ENCODE measurements at regions not wholly inside any gene's neighbourhood (a gene's known extent, or its start where the extent isn't known, plus 50 kb on each side); places are given as distances from the start of the nearest gene placed in this dataset.

DNA sequence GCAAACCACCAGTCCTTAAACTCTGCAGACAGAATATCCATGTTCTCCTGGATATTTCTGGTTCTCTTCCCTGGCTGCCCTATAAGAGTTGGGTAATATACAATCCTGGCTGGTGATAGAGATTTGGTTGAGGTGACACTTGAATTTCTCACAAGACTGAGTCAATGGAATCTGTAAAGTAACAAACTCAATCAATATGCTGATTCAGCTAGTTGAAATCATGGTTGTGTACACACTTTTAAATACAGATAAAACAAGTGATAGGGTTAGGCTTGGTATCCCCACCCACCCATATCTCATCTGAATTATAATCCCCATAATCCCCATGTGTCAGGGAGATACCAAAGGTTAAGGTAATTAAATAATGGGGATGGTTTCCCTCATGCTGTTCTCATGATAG lies 349.2 kb upstream of the MAD2L1 start:
- no peak for DNase-seq

DNA sequence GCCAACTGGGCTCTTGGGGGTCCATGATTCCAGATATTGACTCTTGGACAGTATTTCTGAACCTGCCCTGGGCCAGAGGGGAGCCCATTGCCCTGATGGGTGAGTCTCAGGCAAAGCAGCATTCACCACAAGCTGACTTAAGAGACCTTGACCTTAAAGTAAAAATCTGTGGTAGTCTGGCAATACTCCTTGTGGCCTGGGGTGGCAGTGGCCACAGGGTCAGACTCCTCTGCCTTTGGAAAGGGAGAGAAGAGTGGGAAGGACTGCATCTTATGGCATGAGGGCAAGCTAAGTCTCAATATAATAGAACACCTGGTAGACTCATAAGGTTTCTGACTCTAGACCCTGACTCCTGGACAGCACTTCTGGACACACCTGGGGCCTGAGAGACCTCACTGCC lies 340.3 kb upstream of the MAD2L1 start:
- no peak for DNase-seq

DNA sequence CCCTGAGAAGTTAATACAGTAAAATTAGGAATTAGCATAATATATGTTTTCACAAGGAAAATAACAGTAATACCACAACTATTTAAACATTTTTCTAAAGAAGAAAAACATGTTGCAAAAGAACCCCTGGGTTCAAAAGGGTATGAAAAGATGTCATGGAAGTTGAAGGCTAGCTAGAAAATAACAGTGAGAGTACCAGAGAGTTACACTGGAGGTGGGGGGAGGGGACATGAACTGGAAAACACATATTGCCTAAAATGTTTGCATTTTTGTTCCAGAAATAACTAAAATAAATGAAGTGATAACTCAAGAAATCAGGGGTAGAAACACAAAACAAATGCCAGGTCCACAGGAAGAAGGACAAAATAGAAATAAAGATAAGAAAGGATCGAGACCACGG lies 336.6 kb upstream of the MAD2L1 start:
- DNase-seq, result no peak

DNA sequence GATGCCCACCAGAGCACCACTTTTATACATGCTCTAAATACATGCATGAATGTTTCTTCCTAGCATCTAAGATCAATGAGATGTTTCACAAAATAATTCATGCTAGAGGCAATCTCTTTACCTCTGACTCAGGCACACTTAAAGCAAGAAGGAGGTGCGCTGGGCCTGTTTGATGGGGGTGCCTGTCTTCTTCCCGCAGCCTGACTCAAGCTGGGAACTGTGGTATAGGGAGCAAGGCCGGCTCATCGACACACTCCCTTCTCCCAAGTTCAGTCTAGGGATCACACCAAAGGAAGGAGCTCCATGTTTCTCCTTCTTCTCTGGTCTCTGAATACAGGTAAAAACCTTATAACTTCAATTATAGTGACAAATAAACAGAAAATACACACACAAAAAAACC lies 333.8 kb upstream of the MAD2L1 start:
- no peak for DNase-seq

DNA sequence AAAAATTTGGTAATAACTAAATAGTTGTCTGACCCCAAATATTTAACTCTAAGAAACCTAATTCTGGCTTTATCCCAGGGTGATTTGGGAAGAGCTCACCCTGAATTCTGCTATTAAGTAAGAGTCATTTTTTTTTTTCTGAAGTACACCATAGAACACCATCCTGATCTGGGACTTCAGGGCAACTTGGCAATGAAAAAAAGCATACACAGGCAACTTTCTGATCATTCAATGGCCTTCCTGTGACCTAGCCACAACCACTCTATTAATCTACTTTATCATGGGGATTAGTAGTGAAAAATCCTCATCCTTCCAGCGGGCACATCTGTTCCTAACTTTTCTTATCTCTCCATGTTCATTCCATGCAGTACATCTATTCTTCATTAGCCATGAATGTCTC lies 333.2 kb upstream of the MAD2L1 start:
- DNase-seq, result no peak

DNA sequence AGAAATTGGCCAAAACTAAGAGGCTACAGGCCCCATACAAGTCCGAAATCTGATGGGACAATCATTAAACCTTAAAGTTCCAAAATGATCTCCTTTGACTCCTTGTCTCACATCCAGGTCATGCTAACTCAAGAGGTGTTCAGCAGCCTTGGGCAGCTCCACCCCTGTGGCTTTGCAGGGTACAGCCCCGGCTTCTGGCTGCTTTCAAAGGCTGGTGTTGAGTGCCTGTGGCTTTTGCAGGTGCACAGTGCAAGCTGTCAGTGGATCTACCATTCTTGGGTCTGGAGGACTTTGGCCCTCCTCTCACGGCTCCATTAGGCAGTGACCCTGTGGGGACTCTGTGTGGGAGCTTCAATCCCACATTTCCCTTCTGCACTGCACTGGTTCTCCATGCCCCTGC lies 329.1 kb upstream of the MAD2L1 start:
- DNase-seq, result no peak

DNA sequence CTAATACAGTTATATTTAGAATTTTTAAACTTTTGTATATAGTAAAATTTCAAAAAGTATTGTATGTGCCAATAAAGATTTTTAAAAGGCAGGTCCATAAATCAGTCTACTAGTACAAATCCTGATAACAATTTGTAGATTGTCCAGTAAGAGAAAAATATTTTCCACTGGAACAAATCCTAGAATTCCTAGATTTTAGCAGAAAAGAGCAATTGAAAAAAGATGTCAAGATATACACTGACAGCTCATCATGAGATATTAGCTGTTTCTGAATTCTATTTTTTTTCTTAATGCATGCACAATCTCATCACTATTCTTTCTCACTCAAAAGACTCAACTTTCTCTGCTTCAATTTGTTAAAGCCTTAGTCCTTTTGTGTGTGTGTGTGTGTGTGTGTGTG lies 289.2 kb upstream of the MAD2L1 start:
- DNase-seq, result no peak

DNA sequence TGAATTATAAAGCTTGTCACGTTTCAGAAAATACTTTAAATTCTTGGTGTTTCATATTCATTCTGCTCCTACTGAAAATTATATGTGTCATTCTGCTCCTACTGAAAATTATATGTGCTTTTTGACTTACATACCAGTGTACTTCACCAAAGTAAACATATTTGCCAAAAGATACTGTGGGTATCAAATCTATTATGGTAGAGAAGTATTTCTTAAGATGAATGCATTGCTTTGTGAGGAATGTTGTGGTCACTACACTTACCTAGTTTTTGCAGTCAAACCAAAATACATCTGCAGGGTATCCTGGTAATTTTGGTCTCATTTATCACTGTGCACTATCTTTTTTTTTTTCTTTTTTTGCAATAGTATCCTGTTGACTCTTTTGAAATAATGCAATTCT lies 287.7 kb upstream of the MAD2L1 start:
- no peak for DNase-seq

DNA sequence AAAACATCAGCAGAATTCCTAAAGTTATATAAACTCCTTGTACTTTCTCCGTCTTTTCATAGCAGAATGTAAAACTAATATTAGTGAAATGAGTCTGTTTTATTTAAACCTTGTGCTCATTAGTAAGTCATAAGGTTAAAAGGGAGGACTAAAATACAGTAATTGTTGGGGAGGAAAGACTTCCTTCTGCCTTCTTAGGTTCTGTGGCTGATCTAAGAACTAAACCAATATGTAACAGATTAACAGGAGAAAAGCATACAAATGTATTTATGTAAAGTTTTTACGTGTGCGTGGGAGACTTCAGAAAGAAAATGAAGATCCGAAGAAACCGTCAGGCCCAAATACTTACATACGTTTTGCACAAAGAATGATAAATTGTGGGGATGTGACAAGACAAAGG lies 286.6 kb upstream of the MAD2L1 start:
- no peak for DNase-seq

DNA sequence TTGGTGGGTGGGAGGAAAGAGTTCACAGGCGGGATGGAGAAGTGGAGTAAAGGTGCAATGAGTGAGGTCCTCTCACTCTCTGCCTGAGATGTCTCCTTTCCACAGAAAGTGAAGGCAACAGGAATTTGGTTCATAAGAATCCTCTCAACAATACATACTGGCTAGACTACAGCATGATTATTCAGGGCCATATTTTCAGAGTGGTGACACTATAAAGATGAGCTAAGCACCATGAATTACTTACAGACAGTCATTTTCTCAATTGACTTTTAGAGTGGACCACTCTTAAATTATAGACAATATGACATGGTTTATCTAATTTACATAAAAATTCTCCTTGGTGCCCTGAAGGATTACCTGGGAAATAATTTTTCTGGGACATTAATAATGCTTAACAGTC lies 286.1 kb upstream of the MAD2L1 start:
- DNase-seq, result no peak

DNA sequence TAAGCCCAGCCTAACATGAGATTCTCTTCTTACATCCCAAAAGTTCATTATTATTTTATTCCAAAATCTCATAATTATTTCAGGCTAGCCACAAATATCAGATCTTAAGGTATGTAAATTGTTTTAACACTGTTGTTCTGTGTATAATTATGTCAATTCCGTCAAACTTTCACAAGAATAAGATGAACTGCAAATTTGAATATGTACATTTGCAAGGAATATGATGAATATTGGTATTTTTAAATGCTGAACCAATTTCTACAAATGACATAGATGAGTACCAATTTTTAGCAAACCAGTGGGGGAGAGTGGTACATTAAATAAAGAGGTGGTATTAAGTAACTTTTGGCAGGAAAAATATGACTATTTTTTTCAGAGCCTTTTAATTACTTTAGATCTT lies 282.3 kb upstream of the MAD2L1 start:
- DNase-seq, result no peak

DNA sequence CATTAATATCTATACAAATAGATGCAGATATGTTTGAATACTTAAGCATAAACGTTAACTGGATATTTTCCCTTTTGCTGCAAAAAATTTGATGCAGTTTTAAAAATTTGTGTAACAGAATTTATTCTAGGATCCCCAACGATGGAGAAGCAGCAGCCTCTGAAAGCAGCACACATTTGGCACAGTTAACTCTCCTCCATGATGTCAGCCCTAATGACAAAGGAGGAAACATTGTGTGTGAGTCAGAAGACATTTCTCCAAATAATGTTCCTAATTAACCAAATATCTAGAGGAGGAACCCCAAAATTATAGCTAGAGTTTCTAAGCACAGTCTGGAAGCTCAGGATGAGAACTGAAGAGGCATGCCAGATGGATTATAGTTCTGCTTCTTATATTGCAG lies 281.9 kb upstream of the MAD2L1 start:
- no peak for DNase-seq

DNA sequence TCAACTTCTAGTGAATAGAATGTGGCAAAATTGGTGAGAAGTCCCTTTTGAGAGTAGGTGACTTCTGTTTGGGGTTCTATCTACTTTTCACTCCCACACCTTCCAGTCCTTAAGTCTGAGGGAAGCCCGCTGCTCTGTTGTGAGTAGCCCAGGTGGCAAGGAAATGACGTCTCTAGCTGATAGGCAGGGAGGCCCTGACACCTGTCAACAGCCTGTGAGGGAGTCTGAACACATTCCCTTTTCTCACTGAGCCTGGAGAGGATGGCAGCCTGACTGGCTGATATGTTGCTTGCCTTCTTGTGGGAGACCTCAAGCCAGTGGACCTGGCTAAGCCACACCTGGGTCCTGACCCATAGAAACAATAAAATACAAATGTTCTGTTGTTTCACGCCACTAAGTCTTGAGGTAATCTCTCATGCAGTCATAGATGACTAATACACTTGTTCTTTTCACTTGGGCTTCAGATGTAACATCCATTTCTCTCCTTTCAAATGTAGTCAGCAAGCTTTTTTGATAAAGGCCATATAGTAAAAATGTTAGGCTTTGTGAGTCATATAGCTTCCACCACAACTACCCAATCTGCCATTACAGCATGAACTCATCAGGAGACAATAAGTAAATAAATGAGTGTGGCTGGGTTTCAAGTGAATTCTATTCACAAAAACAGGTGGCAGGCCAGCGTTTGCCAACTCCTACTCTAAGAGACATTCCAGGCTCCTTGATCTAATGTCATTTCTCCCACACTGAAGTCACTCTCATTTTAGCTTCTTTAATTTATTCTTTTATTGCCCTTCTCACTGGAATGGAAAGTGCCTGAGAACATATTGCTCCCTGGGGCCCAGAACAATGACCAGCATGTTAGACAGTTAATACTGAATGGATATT lies 265.1 kb upstream of the MAD2L1 start:
- no peak for DNase-seq

DNA sequence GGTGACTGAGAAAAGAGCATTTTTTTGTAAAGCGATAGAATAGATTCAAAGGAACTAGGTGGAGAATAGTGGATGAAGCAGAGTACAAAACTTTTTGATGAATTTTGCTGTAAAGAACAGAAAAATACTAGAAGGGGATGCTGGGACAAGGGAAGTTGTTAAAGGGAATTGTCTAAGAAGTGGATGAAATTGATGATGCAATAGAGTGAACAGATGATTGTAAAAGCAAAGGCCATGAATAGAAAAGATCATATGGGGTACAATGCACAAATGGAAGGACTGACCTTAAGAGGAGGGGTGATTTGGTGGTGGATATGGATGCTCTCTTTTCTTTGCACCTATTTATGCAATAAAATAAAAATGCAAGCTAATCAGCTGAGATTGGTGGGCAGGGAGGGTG lies 262.7 kb upstream of the MAD2L1 start:
- no peak for DNase-seq

DNA sequence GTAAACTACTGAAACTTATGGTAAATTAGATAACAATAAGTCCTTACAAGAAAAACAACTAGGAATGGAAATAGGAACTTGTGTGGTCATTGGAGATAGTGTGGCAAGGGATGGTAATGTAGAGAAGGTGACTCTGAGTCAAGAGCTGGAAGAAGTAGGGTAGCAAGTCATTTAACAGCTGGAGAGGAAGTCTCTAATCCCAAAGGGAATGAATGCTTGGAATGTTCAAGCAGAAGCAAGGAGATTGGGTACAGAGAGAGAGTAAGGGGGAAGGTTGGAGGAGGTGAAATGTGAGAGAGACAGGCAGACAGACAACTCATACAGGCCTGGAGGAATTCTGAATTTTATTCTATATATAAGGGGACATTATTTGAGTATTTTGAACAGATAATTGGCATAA lies 260.6 kb upstream of the MAD2L1 start:
- no peak for DNase-seq

DNA sequence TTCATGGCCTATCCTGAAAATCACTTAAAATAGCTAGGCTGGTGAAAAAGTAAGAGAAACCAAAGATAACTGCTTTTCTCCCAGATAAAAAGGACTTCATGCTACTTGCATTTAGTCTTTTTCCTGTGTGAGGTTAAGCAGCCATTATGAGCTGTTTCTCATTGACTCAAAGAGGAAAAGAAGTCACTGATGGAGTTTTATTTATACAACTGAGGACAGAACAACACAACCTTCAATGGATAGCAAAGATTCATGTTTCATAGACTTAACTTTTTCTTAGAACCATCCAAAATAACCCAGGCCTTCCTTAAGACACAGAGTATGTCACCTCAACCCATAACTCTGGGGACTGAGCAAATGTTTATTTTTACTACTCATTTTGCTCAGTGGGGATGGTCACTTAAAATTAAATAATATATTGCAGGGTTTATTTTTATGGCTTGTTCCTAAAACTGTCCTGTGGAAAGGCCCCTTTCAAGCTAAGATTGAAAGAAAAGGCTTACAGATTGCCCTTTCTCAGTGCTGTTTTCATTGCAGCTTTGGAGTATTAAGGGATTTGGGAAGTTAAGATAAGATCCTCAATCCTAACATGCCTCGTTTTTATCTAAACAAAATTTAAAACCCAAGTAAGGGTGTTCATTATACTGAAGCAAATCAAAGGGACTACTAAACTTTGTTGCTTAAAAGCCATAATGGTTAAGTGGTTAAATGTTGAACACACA lies 252.6 kb upstream of the MAD2L1 start:
- DNase-seq, result no peak

DNA sequence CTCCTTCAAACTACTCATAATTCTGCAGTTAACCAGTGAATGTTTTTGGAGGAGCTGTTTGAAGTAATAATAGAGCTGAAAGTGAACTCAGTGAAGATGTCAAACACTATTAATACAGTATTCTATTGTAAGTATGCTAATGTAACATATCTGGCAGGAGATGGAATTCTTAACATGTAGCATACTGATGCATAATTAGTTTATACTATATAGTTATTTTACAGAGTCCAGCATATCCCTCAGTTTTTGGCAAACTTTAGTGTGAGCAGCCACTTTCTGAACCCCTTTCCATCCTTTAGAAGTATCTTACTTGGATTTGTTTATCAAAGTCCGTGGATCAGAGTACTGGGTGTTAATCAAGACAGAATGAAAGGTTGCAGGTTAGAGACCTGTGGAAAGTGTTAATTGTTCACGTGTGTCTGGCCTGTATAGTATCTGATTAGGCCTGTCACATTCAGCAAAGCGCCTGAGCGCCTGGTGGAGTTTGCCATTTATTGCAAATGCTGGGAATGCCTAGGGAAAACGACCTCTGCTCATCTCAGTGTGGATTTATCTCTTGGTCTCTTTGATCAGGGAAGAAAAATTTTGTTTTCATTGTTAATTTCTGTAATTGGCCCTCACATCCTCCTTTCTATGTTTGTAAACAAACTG lies 251.7 kb upstream of the MAD2L1 start:
- no peak for DNase-seq

DNA sequence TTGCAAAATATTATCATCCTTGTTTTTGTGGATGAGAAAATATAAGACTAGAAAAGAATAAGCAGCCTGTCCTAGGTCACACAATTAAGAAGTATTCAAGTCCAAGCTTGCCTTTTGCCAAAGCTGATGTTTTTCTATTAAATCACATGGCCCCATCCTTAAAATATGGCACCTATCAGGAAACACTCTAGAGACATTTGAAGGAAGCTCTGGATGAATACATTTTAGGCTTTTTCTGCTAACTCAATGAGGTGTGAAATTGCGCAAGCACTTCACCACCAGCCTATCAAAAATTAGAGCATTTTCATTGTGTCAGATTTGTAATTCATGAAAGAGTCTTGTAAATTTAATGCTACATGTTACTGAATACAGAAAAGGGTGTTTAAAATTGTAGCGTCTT lies 251.1 kb upstream of the MAD2L1 start:
- no peak for DNase-seq

DNA sequence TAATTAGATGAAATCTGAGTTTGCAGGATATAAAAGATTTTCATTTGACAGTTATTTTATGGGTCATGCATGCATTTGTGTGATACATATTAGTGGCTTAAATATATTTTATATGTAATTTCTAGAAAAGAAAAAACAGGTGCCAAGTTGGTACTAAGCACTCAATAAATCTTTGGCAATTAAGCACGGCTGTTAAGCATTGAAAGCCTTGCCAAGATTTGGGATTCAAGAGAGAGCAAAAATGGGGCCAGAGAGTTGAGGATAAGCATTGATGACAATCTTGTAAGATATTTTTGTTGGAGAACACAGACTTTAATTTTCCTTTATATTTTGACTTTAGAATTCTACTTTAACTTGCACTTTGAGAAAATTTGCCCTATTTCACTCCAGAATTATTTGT lies 249.8 kb upstream of the MAD2L1 start:
- no peak for DNase-seq

DNA sequence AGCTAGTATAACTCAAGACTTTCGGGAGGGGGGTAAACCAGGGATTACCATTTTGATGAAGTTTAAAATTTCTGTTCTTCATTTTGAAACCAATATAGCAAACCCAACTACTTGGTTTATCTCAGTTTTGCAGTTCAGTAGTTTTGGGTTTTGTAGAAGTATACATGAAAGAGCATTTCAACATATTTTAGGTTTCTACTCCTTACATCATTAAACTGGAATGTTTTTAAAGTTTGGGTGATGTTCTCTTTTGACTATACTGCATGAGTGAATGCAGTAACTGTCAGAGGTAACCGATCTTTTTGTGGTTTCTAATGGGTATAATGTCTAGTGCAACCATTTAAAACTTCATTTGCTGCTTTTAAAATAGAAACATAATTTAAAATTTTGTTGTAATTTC lies 248.3 kb upstream of the MAD2L1 start:
- no peak for DNase-seq

DNA sequence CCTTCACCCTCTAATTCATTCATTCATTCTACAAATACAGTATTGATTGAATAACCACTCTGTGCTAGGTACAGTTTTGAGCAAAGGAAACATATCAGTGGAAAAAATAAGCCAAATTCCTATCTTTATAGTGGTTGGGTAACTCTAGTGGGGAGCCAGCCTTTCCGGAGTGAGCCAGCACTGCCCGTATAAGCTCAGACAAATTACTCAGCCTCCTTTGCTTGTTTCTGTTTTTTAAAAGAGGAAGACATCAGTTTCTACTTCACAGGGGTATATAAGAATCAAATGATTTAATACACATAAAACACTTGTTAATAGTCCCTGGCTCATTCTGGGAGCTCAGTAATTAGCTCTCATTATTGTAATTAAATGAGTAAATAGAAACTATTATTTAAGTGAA lies 238.2 kb upstream of the MAD2L1 start:
- DNase-seq, result no peak

DNA sequence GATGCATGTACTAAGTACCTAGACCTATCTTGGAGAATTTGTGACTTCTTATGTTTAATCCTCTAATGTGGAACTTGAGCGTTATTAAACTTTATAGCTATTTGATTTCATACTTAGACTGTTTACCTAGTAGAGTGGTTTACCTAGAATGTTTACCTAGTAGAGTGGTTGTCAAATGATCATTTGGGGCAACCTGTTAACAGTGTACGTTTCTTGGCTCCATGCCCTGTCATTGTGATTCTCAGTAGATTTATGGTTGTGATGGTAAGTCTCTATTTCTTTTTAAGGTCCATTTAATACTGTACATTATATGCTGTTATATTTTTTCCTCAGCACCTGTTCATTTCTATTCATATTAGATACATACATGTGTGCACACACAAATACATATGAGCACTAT lies 233.0 kb upstream of the MAD2L1 start:
- no peak for DNase-seq

DNA sequence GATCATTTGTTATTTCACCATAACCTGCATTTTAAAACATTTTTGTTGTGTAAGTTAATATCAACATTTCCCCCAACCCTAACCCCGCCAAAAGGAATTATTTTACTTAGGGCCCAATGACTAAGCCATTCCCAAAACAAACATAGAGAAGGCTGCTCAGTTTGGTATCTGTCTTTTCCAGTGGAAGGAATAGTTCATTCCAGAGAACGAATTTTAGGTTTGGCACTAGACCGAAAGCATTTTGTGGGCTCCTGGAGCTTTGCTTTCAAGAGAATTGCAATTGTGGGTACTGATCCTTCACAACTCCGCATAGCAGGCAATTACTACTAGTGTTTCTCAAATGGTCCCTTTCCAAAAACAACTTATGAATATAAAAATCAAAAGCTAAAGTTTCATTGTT lies 226.7 kb upstream of the MAD2L1 start:
- no peak for DNase-seq

DNA sequence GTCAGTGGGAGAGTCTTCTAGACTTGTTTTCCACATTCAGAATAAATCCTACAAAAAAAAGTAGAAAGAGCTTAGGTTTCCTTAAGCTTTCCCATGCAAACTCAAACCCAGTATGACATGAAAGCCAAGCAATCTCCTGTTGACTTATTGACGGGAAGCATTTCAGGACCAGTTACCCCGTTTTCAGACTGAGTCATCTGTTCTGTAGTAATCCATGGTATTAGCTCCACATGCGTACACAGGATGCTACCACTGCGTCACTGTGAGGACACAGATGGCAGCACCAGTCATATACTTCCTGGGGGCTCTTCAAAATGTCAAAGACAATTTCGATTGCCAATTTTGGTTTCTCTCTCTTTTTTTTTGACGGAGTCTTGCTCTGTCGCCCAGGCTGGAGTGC lies 224.9 kb upstream of the MAD2L1 start:
- no peak for DNase-seq
